GM12873 (cell line): ENCODE measurements at regions not wholly inside any gene's neighbourhood (a gene's known extent, or its start where the extent isn't known, plus 50 kb on each side); places are given as distances from the start of the nearest gene placed in this dataset.

ENCODE experiments used
- TF ChIP-seq, protein P1 (sequence below): IDR thresholded peaks from 2 replicates; pipeline ENCODE4 v1.5.1; 2012; ENCODE audit warnings: low read depth, mild to moderate bottlenecking, moderate library complexity, low read length, control low read depth; ENCODE audit not compliant: insufficient read depth; ENCODE audit errors: missing control alignments

- TF ChIP-seq, protein P1, sequence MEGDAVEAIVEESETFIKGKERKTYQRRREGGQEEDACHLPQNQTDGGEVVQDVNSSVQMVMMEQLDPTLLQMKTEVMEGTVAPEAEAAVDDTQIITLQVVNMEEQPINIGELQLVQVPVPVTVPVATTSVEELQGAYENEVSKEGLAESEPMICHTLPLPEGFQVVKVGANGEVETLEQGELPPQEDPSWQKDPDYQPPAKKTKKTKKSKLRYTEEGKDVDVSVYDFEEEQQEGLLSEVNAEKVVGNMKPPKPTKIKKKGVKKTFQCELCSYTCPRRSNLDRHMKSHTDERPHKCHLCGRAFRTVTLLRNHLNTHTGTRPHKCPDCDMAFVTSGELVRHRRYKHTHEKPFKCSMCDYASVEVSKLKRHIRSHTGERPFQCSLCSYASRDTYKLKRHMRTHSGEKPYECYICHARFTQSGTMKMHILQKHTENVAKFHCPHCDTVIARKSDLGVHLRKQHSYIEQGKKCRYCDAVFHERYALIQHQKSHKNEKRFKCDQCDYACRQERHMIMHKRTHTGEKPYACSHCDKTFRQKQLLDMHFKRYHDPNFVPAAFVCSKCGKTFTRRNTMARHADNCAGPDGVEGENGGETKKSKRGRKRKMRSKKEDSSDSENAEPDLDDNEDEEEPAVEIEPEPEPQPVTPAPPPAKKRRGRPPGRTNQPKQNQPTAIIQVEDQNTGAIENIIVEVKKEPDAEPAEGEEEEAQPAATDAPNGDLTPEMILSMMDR, result no peak
Measured at GRCh38 chr6:144953552-144954240, 668.6 kb downstream of the UTRN start.

DNA sequence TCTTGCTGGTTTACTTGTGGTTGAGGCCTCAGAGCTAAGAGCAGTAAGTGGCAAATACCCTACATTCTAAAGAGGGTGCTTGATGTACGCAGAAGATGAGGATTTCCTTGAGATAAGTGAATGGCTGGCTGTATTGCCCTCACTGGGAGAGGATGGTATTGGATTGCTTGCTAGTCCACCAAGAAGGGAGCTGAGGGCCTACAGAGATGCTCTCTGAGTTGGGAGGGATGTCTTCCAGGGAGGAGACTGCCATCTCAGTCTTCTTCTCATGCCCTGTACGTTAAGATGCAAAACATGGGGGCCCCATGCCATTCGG is 669.1 kb downstream of the UTRN start:
- TF ChIP-seq, protein P1, result no peak

DNA sequence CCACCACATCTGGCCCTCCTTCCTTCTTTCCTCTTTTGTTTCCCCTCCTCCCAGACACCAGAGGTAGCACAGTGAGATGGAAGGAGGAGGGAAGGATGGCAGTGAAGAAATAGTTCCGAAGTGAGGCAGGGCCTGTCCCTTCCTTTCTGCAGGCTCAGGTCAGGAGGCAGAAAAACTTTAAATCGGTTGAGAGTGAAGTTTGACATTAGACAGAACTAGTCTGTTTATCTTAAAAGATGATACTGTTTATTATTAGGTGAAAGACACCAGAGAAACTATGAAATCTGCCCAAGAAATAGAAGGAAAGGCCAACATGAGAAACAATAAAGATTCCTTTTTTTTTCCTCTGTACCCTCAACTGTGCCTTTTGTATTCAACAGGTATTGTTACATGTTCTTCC is 670.3 kb downstream of the UTRN start:
- TF ChIP-seq, protein P1, result no peak

- TF ChIP-seq, protein P1, result no peak
Measured at GRCh38 chr6:144955859-144956258, 670.7 kb downstream of the UTRN start.

DNA sequence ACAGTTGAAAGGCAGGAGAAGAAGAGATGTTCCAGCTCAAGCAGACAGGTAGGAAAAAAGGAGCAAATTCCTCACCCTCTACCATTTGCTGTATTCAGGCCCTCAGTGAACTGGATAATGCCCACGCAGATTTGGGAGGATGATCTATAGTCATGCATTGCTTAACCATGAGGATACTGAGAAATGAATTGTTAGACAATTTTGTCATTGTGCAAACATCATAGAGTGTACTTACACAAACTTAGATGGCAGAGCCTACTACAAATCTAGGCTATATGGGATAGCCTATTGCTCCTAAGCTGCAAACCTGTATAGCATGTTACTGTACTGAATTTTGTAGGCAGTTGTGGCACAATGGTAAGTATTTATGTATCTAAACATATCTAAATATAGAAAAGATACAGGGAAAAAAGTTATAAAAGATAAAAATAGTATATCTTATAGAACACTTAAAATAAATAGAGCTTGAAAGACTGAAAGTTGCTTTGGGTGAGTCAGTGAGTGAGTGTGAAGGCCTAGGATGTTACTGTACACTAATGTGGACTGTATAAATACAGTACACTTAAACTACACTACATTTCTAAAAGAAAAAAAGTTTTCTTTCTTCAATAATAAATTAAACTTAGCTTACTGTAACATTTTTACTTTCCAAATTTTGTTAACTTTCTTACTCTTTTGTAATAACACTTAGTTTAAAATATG is 672.3 kb downstream of the UTRN start:
- TF ChIP-seq, protein P1, result no peak

DNA sequence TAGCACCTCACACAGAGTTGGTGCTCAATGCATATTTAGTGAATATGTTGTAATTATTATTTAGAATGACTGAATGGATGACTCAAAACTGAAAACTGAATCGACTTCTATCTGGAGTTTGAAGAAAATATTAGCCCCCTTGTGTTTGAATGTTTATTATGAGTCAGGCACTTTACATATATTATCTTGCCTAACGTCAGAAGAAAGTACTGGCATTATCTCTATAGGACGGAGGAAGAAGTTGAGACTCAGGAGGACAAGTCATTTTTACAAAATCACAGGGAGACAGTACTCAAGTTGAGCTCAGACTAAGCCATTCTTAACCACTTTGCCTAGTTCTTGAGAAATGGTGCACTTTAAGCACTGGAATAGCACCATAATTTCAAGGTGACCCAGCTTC is 684.0 kb downstream of the UTRN start:
- TF ChIP-seq, protein P1, result no peak

- TF ChIP-seq, protein P1, result no peak
Measured at GRCh38 chr6:144969602-144970272, 684.6 kb downstream of the UTRN start.
